ENCODE measurements at regions not wholly inside any gene's neighbourhood (a gene's known extent, or its start where the extent isn't known, plus 50 kb on each side); places are given as distances from the start of the nearest gene placed in this dataset.

- DNase-seq: no peak
Measured at GRCh38 chr20:23166563-23166962, 80.4 kb upstream of the CD93 start.

GRCh38 chr20:23165964-23166363 is 79.8 kb upstream of the CD93 start:
- no peak for DNase-seq

DNA sequence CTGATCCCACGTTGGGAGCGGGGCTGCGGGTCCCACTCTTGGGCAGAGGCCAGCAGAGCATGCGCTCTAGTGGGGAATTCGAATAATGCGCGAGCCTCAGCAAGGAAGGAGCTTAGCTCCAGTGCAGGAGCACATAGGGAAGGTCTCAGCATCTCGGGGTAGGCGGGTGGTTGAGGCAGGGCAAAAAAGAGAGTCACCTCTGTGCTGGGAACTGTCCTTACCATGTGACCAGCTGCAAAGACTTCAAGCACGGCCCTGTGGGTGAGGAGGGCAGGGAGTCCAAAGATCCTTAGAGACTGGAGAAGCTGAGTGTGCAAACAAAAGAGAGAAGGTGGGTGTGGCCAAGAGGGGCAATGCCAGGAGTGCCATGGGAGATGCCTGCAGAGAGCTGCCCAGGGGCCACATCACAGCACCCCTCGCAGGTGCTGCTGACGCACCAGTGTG is 79.2 kb upstream of the CD93 start:
- DNase-seq: no peak

- DNase-seq: peak; percentile 49
Measured at GRCh38 chr20:23164176-23164601, 78.1 kb upstream of the CD93 start.

DNA sequence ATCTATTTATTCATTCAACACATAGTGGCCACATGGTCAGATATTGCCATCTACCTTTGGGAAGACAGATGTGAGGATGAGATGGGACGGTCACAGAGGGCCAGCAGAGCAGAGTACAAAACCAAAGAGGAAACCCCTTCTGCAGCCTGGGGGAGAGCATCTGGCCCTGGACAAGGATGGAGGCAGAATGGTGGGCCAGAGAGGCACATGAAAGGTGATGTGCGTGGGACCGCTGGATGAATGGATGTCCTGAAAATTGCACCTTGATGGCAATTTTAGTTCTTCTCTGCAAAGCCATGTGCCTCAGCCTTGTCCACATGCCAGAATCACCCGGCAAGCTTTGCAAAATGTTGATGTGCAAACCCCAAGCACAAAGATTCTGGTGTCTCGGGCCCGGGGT is 77.4 kb upstream of the CD93 start:
- no peak for DNase-seq

DNA sequence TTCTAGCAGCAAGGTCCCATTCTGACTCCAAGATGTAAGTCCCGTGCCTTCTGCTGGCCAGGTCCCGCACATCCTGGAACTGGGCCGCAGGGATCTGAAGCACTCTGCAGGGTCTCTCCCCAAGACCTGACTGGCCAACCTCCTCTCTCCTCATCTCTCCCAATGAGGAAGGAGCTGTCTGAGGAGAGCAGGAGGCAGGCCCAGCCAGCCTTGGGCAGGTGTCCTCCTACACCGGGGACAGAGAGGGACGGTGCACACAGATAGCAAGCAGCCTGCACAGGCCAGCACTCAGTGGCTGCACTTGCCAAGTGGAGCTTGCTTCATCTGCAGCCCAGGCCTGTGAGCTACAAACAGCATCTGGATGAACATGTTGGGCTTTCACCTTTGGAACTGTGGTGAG is 76.8 kb upstream of the CD93 start:
- DNase-seq: no peak

DNA sequence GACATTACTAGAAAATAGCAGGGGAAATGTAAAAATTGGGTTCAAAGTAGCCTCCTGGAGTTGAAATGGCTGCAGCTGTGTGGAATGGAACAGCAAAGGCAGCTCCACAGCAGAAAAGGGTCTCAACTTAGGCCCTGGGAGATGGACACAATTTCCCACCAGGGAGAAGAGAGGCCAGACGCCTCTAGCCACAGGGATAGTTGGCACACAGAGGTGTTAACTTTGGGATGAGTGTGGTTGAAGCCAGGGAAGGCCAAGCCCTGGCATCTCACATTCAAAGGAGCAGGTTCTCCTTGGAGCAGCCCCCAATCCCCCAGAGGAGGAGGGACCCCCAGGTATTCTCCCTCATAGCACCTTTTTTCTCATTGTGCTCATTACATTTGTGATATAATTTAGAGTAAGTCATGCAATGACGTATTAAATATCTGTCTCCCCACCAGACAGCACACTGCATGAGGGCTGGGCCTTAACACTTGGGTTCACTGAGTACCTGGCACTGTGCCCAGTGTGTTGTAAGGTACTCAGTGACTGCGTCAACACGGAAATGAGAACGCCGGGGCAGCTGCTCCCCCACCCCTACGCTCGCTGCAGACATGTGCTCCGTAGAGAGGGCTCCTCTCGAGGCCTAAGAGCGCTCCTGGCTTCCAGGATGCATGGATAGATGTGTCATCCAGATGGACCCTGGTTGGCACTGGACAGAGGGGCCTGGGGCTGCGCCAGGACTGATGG is 76.0 kb upstream of the CD93 start:
- DNase-seq: no peak

- no peak for DNase-seq
Measured at GRCh38 chr20:23161244-23161891, 75.2 kb upstream of the CD93 start.

- no peak for DNase-seq
Measured at GRCh38 chr20:23160536-23161243, 74.6 kb upstream of the CD93 start.

- DNase-seq: no peak
Measured at GRCh38 chr20:23159947-23160318, 73.8 kb upstream of the CD93 start.

GRCh38 chr20:23159256-23159946 is 73.3 kb upstream of the CD93 start:
- DNase-seq: no peak

DNA sequence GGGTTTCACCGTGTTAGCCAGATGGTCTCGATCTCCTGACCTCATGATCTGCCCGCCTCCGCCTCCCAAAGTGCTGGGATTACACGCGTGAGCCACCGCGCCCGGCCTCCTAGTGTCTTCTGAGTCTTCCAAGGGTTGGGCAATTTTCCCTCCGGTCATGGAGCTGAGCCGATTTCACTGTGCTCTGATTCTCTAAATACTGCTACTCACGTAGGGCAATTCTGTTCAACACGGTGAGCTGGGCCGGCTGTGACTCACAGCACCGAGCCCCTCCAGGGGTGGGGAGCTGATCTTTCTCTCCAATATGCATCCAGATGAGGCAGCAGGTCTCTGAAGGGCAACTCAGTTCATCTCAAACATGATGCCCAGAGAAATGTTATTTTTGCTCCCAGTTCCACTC is 71.6 kb upstream of the CD93 start:
- no peak for DNase-seq

- DNase-seq: no peak
Measured at GRCh38 chr20:23156842-23157423, 70.8 kb upstream of the CD93 start.

GRCh38 chr20:23156170-23156841 is 70.2 kb upstream of the CD93 start:
- no peak for DNase-seq

DNA sequence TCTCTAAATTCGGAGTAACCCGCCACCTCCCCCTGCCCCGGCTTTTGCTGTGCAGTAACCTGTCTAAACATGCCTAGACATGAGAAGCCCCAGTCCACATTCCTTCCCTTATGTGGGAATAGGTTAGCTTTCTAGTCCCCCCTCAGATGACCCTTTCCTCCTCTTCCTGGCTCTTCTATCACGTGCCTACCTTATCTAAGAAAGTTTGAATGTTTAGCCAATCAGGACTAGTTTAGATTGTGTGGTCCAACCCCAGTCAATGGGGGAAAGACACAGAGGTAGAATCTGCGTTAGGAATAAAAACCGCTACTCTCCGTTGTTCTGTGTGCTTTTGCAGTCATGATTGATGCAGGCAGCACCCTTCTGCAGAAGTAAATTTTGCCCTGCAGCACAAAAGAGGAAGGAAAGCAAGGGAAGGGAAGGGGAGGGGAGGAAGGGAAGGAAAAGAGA is 69.0 kb upstream of the CD93 start:
- DNase-seq: no peak

GRCh38 chr20:23153696-23154341 is 67.7 kb upstream of the CD93 start:
- no peak for DNase-seq

- DNase-seq: no peak
Measured at GRCh38 chr20:23152902-23153301, 66.8 kb upstream of the CD93 start.

- no peak for DNase-seq
Measured at GRCh38 chr20:23152308-23152892, 66.3 kb upstream of the CD93 start.

DNA sequence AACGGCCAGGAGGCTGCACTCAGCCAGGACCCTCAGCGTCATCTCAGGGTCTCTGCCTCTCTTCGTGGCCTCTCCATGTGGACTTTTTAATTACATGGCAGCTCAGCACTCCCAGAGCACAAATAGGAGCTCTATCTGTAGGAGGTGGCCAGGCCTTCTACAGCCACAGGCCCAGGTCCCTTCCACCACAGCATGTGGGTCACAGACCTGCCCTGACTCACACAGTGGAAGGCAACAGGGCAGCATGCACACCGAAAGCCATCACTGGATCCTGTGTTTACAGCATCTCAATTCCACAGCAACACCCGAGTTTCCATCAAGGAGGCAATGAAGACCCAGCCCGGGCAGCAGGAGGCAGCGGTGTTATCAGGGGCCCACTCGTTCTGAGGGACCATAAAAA is 65.8 kb upstream of the CD93 start:
- DNase-seq: no peak

DNA sequence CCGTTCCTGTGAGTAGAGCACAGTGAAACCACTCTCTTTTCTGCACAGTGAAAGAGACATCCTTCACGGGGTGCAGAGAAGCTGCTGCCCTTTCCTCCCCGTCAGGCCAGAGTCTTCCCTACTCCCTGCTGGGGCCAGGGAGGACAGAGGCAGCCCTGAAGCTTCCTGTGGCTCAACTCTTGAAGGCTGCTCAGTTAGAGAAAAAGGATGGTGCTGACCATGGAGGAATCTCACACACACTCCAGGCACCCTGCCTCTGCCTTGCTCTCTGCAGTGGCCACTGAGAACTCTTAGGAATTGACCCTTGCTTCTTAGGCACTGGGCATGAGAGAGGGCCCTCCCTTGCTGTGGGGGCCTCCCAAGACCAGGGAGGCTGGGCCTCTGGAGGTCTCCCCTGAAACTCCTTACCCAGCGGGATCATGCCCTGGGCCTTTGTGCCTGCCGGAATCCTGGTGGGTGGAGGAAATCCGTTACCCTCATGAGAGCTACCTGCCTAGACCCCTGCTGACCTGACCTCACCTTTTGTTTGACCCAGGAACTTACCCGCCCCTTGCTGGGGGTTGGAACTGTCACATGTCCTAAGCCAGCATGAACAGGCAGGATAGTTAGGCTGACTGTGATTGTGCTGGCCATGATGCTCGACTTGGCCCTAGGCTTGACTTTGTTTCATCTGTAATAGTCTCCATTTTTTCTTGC is 65.0 kb upstream of the CD93 start:
- DNase-seq: no peak
